A549 (cell line): ENCODE measurements at regions not wholly inside any gene's neighbourhood (a gene's known extent, or its start where the extent isn't known, plus 50 kb on each side); places are given as distances from the start of the nearest gene placed in this dataset.
"Not testable (repeated sequence)": the region's sequence is repeated elsewhere in the genome, so short reads cannot be mapped to it uniquely, and the experiment has no call there.

Experiments used
- BHLHE40 ChIP-seq: IDR thresholded peaks from 2 replicates; pipeline ENCODE4 v1.6.1; 2012; ENCODE audit warnings: low read depth, low read length, inconsistent platforms
- MAFK ChIP-seq: fragments of 450-650 bp; IDR thresholded peaks from 2 replicates; pipeline ENCODE4 v1.6.1; 2014; ENCODE audit not compliant: partially characterized antibody
- SMC3 ChIP-seq: fragments of >200 bp; sonication (Bioruptor Twin); formaldehyde crosslinking; IDR thresholded peaks from 3 replicates; pipeline ENCODE4 v1.6.1; 2018; ENCODE audit warnings: inconsistent platforms
- ZC3H11A ChIP-seq: fragments of 450-650 bp; IDR thresholded peaks from 2 replicates; pipeline ENCODE4 v1.6.1; 2014; ENCODE audit warnings: antibody characterized with exemption, mild to moderate bottlenecking
- TF ChIP-seq, protein P1 (sequence below): fragments of 250-450 bp; sonication (Bioruptor Pico); IDR thresholded peaks from 2 replicates; pipeline ENCODE4 v1.5.0; 2021; ENCODE audit warnings: mild to moderate bottlenecking, moderate library complexity, borderline replicate concordance
- TF ChIP-seq, protein P2 (sequence below): fragments of >200 bp; sonication (Bioruptor Twin); formaldehyde crosslinking; IDR thresholded peaks from 3 replicates; pipeline ENCODE4 v1.5.1; 2016

DNA sequence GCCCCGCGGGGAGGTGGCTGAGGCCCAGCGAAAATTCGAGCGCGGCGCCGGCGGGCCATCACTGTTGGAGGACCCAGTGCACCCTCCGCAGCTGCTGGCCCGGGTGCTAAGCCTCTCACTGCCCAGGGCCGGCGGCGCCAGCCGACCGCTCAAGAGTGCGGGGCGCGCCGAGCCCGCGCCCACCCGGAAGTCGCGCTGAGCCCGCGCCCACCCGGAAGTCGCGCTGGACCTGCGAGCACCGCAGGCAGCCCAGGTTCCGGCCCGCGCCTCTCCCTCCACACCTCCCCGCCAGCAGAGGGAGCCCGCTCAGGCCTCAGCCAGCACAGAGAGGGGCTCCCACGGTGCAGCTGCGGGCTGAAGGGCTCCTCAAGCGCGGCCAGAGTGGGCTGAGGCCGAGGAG lies 165.5 kb upstream of the BDP1 start:
- not testable (repeated sequence) for TF ChIP-seq ZC3H11A, MAFK, SMC3, BHLHE40
- TF ChIP-seq, protein P1, sequence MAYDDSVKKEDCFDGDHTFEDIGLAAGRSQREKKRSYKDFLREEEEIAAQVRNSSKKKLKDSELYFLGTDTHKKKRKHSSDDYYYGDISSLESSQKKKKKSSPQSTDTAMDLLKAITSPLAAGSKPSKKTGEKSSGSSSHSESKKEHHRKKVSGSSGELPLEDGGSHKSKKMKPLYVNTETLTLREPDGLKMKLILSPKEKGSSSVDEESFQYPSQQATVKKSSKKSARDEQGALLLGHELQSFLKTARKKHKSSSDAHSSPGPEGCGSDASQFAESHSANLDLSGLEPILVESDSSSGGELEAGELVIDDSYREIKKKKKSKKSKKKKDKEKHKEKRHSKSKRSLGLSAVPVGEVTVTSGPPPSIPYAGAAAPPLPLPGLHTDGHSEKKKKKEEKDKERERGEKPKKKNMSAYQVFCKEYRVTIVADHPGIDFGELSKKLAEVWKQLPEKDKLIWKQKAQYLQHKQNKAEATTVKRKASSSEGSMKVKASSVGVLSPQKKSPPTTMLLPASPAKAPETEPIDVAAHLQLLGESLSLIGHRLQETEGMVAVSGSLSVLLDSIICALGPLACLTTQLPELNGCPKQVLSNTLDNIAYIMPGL (CRISPR knock-in tag), result not testable (repeated sequence)
- TF ChIP-seq, protein P2, sequence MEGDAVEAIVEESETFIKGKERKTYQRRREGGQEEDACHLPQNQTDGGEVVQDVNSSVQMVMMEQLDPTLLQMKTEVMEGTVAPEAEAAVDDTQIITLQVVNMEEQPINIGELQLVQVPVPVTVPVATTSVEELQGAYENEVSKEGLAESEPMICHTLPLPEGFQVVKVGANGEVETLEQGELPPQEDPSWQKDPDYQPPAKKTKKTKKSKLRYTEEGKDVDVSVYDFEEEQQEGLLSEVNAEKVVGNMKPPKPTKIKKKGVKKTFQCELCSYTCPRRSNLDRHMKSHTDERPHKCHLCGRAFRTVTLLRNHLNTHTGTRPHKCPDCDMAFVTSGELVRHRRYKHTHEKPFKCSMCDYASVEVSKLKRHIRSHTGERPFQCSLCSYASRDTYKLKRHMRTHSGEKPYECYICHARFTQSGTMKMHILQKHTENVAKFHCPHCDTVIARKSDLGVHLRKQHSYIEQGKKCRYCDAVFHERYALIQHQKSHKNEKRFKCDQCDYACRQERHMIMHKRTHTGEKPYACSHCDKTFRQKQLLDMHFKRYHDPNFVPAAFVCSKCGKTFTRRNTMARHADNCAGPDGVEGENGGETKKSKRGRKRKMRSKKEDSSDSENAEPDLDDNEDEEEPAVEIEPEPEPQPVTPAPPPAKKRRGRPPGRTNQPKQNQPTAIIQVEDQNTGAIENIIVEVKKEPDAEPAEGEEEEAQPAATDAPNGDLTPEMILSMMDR, result not testable (repeated sequence)
